IMR-90 (cell line): ENCODE measurements at regions not wholly inside any gene's neighbourhood (a gene's known extent, or its start where the extent isn't known, plus 50 kb on each side); places are given as distances from the start of the nearest gene placed in this dataset.

ENCODE experiments used
- BHLHE40 ChIP-seq: fragments of 150-350 bp; IDR thresholded peaks from 2 replicates; pipeline ENCODE4 v1.6.1; 2016; ENCODE audit warnings: mild to moderate bottlenecking, low read depth, low read length
- CEBPB ChIP-seq: IDR thresholded peaks from 2 replicates; pipeline ENCODE4 v1.6.1; 2012; ENCODE audit warnings: low read depth, low read length, improper control_type of control experiment
- CHD1 ChIP-seq: IDR thresholded peaks from 2 replicates; pipeline ENCODE4 v1.6.1; 2012; ENCODE audit warnings: low read depth, low read length, improper control_type of control experiment
- ELK1 ChIP-seq: fragments of 150-350 bp; IDR thresholded peaks from 2 replicates; pipeline ENCODE4 v1.6.1; 2016; ENCODE audit warnings: low read depth, mild to moderate bottlenecking, low read length, moderate library complexity, borderline replicate concordance
- FOS ChIP-seq: fragments of 150-350 bp; IDR thresholded peaks from 2 replicates; pipeline ENCODE4 v1.6.1; 2016; ENCODE audit warnings: low read depth, low read length
- MAFK ChIP-seq: IDR thresholded peaks from 2 replicates; pipeline ENCODE4 v1.6.1; 2012; ENCODE audit warnings: low read depth, low read length, improper control_type of control experiment
- NFE2L2 ChIP-seq: fragments of 150-350 bp; IDR thresholded peaks from 2 replicates; pipeline ENCODE4 v1.6.1; 2016; ENCODE audit warnings: low read depth, mild to moderate bottlenecking, low read length
- POLR2A ChIP-seq: IDR thresholded peaks from 2 replicates; pipeline ENCODE4 v1.6.1; 2012; ENCODE audit warnings: mild to moderate bottlenecking, low read depth, low read length
- RAD21 ChIP-seq: IDR thresholded peaks from 2 replicates; pipeline ENCODE4 v1.6.1; 2012; ENCODE audit warnings: low read length, improper control_type of control experiment
- RCOR1 ChIP-seq: IDR thresholded peaks from 2 replicates; pipeline ENCODE4 v1.6.1; 2012; ENCODE audit warnings: mild to moderate bottlenecking, low read length, improper control_type of control experiment; ENCODE audit not compliant: insufficient replicate concordance
- RFX5 ChIP-seq: IDR thresholded peaks from 2 replicates; pipeline ENCODE4 v1.8.0; 2012; ENCODE audit warnings: low read depth, mild to moderate bottlenecking, low read length, moderate library complexity
- USF2 ChIP-seq: fragments of 150-350 bp; IDR thresholded peaks from 2 replicates; pipeline ENCODE4 v1.6.1; 2017; ENCODE audit warnings: mild to moderate bottlenecking, antibody characterized with exemption, low read length, low read depth
- TF ChIP-seq, protein P1 (sequence below): conservative IDR thresholded peaks from 2 replicates; pipeline ENCODE4 v1.5.1; 2012; ENCODE audit warnings: mild to moderate bottlenecking, low read depth, low read length, improper control_type of control experiment

DNA sequence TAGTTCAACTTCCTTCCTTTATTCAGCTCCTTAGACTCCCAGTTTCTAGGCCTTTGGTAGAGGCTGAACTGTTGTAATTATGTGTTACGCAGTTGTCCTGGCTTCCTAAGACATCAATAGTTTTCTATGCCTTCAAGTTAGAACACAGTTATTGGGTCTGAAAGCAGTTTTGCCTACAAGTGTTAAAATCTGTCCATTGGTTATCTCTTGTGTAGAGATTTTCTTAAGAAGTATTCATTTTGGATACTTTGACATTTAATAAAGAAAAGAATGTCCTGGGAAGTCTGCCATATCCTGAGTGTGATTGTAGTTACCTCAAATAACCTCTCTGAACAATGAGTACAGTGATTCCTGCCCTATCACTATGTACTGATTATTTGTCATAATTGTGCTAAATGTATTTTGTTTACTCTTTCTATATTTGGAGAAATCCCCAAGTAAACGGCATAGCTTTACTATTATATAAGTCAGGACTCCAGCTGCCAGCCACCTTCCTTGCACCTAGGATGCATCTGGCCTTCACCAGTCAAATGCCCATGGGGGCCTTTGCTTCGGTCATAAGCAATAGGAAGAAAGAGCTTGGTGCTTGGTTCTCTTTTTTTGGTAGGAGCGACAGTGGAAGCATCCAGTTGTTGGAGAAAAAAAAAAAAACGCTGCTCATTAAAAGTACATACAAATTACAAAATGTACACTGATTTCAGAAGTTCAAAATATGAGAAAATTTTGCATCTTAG is 449.5 kb upstream of the PKDCC start:
- TF ChIP-seq, protein P1, sequence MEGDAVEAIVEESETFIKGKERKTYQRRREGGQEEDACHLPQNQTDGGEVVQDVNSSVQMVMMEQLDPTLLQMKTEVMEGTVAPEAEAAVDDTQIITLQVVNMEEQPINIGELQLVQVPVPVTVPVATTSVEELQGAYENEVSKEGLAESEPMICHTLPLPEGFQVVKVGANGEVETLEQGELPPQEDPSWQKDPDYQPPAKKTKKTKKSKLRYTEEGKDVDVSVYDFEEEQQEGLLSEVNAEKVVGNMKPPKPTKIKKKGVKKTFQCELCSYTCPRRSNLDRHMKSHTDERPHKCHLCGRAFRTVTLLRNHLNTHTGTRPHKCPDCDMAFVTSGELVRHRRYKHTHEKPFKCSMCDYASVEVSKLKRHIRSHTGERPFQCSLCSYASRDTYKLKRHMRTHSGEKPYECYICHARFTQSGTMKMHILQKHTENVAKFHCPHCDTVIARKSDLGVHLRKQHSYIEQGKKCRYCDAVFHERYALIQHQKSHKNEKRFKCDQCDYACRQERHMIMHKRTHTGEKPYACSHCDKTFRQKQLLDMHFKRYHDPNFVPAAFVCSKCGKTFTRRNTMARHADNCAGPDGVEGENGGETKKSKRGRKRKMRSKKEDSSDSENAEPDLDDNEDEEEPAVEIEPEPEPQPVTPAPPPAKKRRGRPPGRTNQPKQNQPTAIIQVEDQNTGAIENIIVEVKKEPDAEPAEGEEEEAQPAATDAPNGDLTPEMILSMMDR: no peak
- no peak for TF ChIP-seq POLR2A
- no peak for TF ChIP-seq MAFK
- TF ChIP-seq RAD21: no peak
- TF ChIP-seq CEBPB: no peak
- TF ChIP-seq RCOR1: no peak
- TF ChIP-seq RFX5: no peak
- no peak for TF ChIP-seq USF2
- TF ChIP-seq CHD1: no peak
- no peak for TF ChIP-seq ELK1
- no peak for TF ChIP-seq BHLHE40
- TF ChIP-seq FOS: no peak
- no peak for TF ChIP-seq NFE2L2
